NB4 (cell line): ENCODE measurements at regions not wholly inside any gene's neighbourhood (a gene's known extent, or its start where the extent isn't known, plus 50 kb on each side); places are given as distances from the start of the nearest gene placed in this dataset.

ENCODE experiments used
- CTCF ChIP-seq: IDR thresholded peaks from one replicate; pipeline ENCODE4 v1.5.1; 2012; ENCODE audit warnings: low read depth, low read length
- MAX ChIP-seq: IDR thresholded peaks from 2 replicates; pipeline ENCODE4 v1.6.1; 2011; ENCODE audit warnings: low read depth, low read length
- POLR2A ChIP-seq: IDR thresholded peaks from 2 replicates; pipeline ENCODE4 v1.6.1; 2011; ENCODE audit warnings: mild to moderate bottlenecking; ENCODE audit not compliant: insufficient read length; ENCODE audit errors: extremely low read depth

- no peak for TF ChIP-seq CTCF
- no peak for TF ChIP-seq POLR2A
- no peak for TF ChIP-seq MAX
Measured at GRCh38 chr6:166007349-166008263, 160.0 kb downstream of the TBXT start.
